HG02798 (cell line): ENCODE measurements at regions not wholly inside any gene's neighbourhood (a gene's known extent, or its start where the extent isn't known, plus 50 kb on each side); places are given as distances from the start of the nearest gene placed in this dataset.

ENCODE experiments used
- ATAC-seq: cut with Tn5 transposase; IDR thresholded peaks from one replicate; pipeline ENCODE4 v1.9.1; 2021; ENCODE audit warnings: mild to moderate bottlenecking; ENCODE audit not compliant: unreplicated experiment, poor library complexity

- no peak for ATAC-seq
Observed at GRCh38 chr10:28082885-28083284, 84.0 kb upstream of the ODAD2 start.

- no peak for ATAC-seq
Observed at GRCh38 chr10:28082316-28082715, 83.4 kb upstream of the ODAD2 start.

GRCh38 chr10:28077889-28078288, 79.0 kb upstream of the ODAD2 start:
- no peak for ATAC-seq

- ATAC-seq, result no peak
Observed at GRCh38 chr10:28075424-28075823, 76.5 kb upstream of the ODAD2 start.

- ATAC-seq, result no peak
Observed at GRCh38 chr10:28072573-28072972, 73.7 kb upstream of the ODAD2 start.

- no peak for ATAC-seq
Observed at GRCh38 chr10:28060031-28060607, 61.2 kb upstream of the ODAD2 start.

- ATAC-seq, result no peak
Observed at GRCh38 chr10:28058746-28059145, 59.9 kb upstream of the ODAD2 start.

- no peak for ATAC-seq
Observed at GRCh38 chr10:28054228-28054860, 55.5 kb upstream of the ODAD2 start.

- ATAC-seq, result no peak
Observed at GRCh38 chr10:28049286-28049685, 50.4 kb upstream of the ODAD2 start.
